Left renal pelvis (tissue), 4 donors: ENCODE measurements at regions not wholly inside any gene's neighbourhood (a gene's known extent, or its start where the extent isn't known, plus 50 kb on each side); places are given as distances from the start of the nearest gene placed in this dataset.

Experiments
- DNase-seq, 4 donors: peaks; one replicate each; pipeline ENCODE4 v3.0.0-alpha.2; 2013; ENCODE audit warnings: low read depth in 4 of 4, low spot score in 3 of 4

- no peak for DNase-seq
Observed at GRCh38 chr13:107778094-107778493, 437.2 kb downstream of the LIG4 start.

- DNase-seq: no peak
Observed at GRCh38 chr13:107770541-107770940, 444.8 kb downstream of the LIG4 start.

GRCh38 chr13:107767119-107767518 lies 448.2 kb downstream of the LIG4 start:
- DNase-seq: peak in 1 of 4 donors; percentile 1

- DNase-seq: no peak
Observed at GRCh38 chr13:107765724-107766401, 449.5 kb downstream of the LIG4 start.

- DNase-seq: no peak
Observed at GRCh38 chr13:107764046-107764445, 451.3 kb downstream of the LIG4 start.

DNA sequence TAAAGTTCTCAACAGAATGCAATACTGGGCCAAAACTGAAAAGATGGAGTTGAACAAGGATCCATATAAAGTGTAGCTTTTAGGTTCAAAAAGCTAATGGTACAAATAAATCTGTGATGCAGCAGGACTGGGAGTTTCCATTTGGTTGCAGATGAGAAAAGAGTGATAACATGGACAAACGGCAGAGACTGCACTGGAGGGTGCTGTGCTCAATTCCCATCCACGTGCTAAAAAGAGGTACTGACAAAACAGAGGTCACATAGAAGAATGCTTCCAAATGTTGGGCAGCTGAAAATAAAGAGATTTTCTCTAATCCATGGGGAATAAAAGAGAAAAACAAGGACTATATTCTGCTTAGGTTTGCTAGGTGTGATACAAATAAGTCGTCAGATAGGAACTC lies 461.6 kb downstream of the LIG4 start:
- DNase-seq: no peak

DNA sequence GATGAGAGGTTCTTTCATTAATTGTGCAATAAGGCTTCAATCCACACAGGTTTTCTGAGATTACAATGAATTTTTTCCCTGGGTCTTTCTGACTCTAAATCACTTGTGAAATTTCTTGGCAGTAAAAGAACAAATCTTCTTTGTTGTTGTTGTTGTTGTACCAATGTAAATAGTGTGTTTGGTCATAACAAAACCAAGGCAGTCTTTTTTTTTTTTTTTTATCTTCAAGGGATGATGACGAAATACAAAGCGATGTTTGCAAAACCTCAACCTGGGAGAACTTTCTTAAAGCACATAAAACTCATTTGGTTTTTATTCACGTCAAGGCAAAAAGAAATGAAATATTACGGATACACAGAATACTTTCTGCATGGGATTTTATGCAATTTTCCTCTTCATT lies 462.0 kb downstream of the LIG4 start:
- no peak for DNase-seq

GRCh38 chr13:107743983-107744382 lies 471.4 kb downstream of the LIG4 start:
- DNase-seq: no peak

GRCh38 chr13:107743526-107743925 lies 471.8 kb downstream of the LIG4 start:
- no peak for DNase-seq

DNA sequence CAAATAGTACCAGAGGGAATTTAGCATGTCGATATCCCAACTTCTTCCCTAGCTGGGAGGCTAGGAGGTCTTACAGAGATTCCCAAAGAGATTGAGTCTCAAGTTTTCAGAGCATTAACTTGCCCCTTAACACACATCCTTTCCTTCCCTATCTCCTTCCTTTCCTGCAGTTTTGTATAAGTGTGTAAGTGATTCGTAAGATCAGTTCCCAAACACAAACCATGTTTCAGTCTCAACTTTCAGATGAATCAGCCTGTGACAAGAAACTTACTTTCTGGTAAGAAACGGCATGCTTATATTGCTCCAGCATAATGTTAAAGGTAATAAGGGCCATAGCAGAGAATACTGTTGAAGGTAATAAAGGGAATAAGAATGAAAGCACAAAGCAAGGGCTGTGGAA lies 472.2 kb downstream of the LIG4 start:
- no peak for DNase-seq

DNA sequence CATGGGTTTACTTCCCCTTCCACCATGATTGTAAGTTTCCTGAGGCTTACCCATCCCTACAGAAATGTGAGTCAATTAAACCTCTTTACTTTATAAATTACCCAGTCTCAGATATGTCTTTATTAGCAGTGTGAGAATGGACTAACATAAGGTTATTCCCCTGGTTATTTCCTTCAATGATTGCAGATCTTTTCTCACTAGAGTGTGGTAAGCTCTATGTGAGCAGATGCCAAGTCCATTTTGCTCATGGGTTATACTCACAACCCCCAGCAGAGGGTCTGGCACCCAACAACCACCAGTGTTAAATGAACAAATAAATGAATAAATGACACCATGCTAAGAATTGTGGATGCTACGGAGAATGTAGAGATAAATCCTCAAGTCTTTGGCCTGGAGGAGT lies 472.8 kb downstream of the LIG4 start:
- DNase-seq: no peak

- DNase-seq: no peak
Observed at GRCh38 chr13:107738004-107738403, 477.3 kb downstream of the LIG4 start.

DNA sequence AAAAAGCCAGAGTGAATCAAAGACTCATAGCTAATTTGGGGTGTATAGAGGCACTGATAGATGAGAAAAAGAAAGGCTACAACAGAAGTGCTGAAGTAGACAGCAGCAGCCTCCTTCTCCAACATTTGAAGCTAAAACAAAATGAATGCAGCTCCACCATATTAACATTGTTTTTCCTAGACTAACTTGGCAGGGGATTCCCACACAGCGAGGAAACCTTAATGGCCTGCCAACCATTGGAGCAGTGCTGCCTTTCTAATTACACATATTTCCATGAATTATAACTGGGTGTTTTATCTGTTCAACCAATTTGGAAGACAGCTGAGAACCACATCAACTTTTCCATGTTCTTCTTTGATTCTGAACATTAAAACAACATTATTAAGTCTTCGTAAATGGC lies 478.6 kb downstream of the LIG4 start:
- DNase-seq: no peak

DNA sequence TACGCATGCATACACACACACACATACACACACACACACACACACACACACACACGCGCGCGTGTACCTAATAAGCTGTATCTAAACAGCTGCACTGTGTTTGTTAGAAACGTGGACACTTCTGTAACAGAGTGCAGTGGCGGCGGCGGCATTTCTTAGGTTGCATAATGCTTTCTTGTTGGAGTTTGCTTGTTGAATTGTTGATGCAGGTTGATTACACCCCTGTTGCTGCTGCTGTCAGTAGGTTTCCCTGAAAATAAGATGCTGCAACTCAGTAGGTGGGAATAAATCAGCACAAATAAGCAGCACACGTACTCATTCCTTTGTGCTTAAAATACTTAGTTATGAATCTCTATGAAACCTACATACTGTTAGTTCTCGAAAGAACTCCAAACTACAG lies 479.2 kb downstream of the LIG4 start:
- no peak for DNase-seq

- DNase-seq: no peak
Observed at GRCh38 chr13:107734891-107735625, 480.3 kb downstream of the LIG4 start.

- no peak for DNase-seq
Observed at GRCh38 chr13:107733276-107733675, 482.1 kb downstream of the LIG4 start.

GRCh38 chr13:107730813-107731212 lies 484.5 kb downstream of the LIG4 start:
- no peak for DNase-seq

GRCh38 chr13:107721125-107721869 lies 494.0 kb downstream of the LIG4 start:
- no peak for DNase-seq

GRCh38 chr13:107716741-107717140 lies 498.6 kb downstream of the LIG4 start:
- no peak for DNase-seq

- DNase-seq: no peak
Observed at GRCh38 chr13:107716241-107716640, 499.1 kb downstream of the LIG4 start.

GRCh38 chr13:107715496-107715895 lies 499.8 kb downstream of the LIG4 start:
- no peak for DNase-seq

GRCh38 chr13:107713314-107713713 lies 502.0 kb downstream of the LIG4 start:
- no peak for DNase-seq
